AG08395 (cell line): ENCODE measurements at regions not wholly inside any gene's neighbourhood (a gene's known extent, or its start where the extent isn't known, plus 50 kb on each side); places are given as distances from the start of the nearest gene placed in this dataset.
A peak's percentile ranks its signal among the peaks of the same experiment; 100 is the strongest.

ENCODE experiments used
- DNase-seq: peaks from one replicate; pipeline ENCODE4 v3.0.0; 2012; ENCODE audit warnings: mixed read lengths, low spot score

DNA sequence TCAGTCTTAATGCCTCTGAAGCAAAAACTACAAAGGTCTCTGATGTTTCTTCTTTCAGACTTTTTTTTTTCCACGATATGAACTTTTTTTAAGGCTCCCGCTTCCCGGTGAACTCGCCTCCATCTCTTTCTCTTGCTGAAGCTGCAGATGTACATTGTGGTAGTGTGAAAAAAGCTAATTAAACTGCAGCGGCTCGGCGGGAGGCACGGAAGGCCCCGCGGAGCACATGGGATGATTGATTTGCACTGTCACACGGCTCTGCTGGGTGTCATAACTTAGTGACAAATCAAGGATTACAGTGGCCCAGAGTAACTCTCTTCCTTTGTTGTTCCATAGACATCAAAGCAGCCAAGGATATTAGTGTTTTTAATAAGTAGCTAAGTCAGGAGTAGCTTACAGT, 196.3 kb downstream of the AXIN2 start:
- DNase-seq: no peak

DNA sequence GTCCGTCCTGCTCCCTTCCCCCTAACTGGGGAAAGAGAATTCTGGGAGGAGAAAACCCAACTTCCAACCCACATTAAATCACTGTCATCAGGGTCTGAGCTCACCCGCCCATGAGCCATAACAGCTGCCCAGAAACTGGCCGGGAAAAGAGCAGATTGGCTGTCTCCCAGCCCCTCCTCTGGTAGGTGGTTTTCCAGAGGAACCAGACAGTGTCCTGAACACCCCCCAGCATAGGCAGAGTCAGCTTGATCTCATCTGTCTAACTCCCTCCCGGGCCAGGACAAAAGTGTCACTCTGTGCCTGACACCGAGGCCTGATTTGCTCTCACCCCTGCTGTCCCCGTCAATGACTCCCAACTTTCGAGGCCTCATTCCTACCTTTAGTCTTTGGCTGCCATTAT, 197.0 kb downstream of the AXIN2 start:
- DNase-seq: no peak

DNA sequence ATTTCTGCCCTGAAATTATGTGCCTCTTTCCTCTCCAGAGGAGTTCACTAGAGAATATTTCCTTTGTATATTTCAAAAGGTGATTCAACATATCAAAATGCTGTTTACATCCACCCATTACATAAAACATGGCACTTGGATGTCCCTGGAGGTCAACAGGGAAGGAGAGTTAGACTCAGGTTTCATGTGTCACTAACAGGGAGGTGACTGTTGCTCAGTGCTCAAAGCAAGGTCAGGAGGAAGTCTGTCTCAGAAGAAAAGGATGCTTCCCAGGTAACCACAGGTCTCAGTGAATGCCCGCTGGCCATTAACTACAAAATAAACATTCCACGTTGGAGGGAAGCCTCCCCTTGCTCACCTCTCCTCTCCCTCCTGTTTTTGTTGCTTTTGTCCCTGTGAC, 198.6 kb downstream of the AXIN2 start:
- no peak for DNase-seq

GRCh38 chr17:65360961-65361552, 200.4 kb downstream of the AXIN2 start:
- DNase-seq: no peak

- peak; percentile 81 for DNase-seq
Observed at GRCh38 chr17:65359016-65359415, 202.4 kb downstream of the AXIN2 start.

DNA sequence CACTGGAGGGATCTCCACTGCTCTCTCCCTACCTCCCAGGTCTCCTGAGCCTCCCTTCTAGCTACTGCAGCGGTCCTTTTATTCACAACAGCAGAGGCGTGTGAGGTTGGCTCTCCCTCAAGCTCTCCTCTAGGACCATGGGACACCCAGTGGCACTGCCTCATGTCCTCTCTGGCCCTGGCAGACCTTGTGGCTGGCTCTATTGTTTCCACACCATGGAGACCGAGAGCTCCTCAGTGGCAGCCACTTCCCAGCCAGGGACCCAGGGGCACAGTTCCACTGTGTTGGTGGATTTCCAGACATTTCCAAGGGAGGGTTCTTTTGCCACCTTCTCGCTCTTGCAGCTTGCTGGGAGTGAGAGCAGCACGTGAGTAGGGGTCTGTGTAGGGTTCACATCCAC, 204.9 kb downstream of the AXIN2 start:
- no peak for DNase-seq

DNA sequence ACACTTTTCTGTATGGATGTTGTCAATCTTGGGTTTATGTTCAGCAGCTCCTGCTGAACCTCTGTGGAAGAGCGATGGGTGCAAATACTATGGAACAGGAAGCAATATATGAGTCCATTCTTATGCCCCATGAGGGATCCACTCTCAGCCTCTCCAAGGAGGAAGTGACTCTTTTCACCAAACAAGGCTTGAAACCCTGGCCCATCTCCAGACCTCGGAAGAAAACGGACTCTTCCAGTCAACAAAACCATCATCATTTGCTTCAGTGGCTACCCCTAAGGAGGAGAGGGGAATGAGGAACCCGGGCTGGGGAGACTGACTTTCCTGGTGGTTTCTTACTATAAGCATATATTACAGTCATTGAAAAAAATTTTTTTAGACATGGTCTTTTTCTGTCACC, 206.2 kb downstream of the AXIN2 start:
- no peak for DNase-seq

DNA sequence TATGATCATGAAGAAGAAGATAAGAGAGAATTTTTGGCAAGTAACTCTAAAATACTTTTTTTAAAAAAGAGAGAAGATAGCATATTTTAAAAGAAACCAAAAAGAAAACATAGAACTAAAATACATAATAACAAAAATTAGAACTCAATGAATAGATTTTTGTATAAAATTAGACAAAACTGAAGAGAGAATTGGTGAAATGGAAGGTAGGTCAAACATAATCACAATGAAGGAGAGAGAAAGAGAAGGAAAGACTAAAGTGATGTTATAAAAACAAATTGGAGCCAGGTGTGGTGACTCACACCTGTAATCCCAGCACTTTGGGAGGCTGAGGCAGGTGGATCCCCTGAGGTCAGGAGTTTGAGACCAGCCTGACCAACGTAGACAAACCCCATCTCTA, 211.5 kb downstream of the AXIN2 start:
- no peak for DNase-seq

- DNase-seq: no peak
Observed at GRCh38 chr17:65346166-65346565, 209.0 kb downstream of the RGS9 start.

GRCh38 chr17:65345261-65346005, 208.3 kb downstream of the RGS9 start:
- no peak for DNase-seq

- DNase-seq: no peak
Observed at GRCh38 chr17:65340401-65340800, 203.2 kb downstream of the RGS9 start.

- DNase-seq: no peak
Observed at GRCh38 chr17:65334406-65334805, 197.2 kb downstream of the RGS9 start.

- DNase-seq: no peak
Observed at GRCh38 chr17:65332779-65333178, 195.6 kb downstream of the RGS9 start.

DNA sequence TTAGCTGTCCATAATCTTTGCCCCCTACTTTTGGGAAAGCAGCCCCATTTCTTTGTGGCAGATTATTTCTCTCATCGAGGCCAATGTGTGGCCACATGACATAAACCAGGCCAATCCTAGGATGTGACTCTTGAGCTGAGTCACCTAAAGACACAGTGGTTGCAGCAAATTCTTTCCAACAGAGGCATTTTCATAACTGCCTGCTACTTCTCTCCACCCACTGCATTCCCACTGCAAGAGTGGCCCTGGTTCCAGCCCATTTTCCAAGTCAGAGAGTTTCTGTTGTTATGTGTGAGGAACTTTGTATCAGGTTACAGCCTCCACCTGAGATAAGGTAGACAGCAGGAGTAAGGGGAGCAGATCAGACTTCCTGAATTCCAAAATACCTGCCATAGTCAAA, 195.2 kb downstream of the RGS9 start:
- peak; percentile 86 for DNase-seq

GRCh38 chr17:65328567-65328966, 191.4 kb downstream of the RGS9 start:
- DNase-seq: no peak

- peak; percentile 34 for DNase-seq
Observed at GRCh38 chr17:65324611-65325342, 187.6 kb downstream of the RGS9 start.

- DNase-seq: no peak
Observed at GRCh38 chr17:65323049-65323448, 185.9 kb downstream of the RGS9 start.

GRCh38 chr17:65320820-65321219, 183.7 kb downstream of the RGS9 start:
- no peak for DNase-seq

GRCh38 chr17:65314212-65314611, 177.0 kb downstream of the RGS9 start:
- no peak for DNase-seq

GRCh38 chr17:65312718-65313377, 175.7 kb downstream of the RGS9 start:
- DNase-seq: no peak

GRCh38 chr17:65311261-65311660, 174.1 kb downstream of the RGS9 start:
- DNase-seq: no peak

GRCh38 chr17:65307961-65308316, 170.8 kb downstream of the RGS9 start:
- DNase-seq: no peak
